Stimulated activated CD8-positive, alpha-beta memory T cell treated with anti-CD3 and anti-CD28 coated beads, Interleukin-15, amount 100 ng/mL, for 48 hours (primary cell): ENCODE measurements at regions not wholly inside any gene's neighbourhood (a gene's known extent, or its start where the extent isn't known, plus 50 kb on each side); places are given as distances from the start of the nearest gene placed in this dataset.
A peak's percentile ranks its signal among the peaks of the same experiment; 100 is the strongest.

Experiments
- DNase-seq, 2 donors: peaks; one replicate each; pipeline ENCODE4 v3.0.0-alpha.2; 2020; ENCODE audit warnings: low read depth in 2 of 2

DNA sequence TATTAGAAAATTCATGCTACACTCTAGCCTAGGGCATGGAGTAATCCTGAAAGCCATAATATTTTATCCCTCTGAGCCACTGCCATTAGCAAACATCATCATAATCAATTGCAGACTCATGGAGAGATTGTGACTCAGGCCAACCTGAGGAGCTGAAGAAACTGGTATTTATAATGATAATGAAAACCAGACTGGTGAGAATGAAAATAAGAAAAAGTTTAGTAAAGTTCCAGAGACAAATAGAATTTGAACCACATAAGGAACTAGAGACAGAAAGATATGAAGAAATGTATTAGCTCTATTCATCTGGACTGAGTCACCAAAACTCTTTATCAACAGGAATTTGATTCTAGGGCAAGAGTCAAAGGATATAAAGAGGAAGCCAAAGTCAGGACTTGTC is 158.7 kb downstream of the DRD1 start:
- no peak for DNase-seq

DNA sequence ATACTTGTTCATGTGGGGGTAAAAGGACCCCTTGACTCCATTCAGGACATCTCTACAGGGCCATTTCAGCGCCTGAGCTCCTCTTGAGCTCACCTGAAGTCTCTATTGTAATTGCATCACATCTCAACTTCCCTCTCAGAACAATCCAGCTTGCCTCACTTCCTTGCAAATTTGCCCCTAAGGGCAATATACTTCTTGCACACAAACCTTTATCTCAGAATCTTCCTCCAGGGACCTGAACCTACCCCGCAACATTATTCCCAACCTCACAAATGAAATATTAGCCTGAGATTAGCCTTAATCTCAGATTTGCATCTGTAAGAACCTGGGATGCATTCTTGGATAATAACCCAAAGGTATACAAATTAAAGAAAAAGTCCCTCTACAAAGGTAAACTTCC is 159.2 kb downstream of the DRD1 start:
- DNase-seq, result no peak

DNA sequence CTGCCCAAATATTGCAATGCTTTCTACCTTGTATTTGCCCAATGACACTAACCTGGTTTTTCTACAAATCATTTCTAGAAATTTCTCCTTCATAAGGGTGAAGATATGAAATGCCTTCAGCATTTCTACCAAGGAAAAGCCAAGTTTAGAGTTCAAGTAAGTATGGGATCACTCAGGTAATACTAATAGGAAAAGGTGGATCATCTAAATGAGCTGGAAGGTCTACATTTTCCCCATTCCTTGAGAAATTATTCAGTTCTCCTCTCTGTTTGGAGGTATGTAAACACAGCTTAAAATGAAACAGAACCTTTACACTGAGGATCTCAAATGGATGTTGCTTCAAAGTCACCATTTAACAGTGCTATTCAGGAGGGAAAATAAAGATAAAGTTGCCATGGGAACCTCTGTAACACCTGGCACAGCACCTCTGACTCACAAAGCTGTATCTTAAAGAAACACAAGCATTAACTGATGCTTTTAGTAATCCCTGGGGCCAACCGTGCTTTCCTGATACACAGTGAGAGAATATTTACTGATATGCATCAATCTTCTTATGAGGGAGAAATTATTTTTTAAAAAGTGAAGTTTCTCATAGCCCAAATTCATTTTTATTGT is 161.3 kb downstream of the DRD1 start:
- no peak for DNase-seq

DNA sequence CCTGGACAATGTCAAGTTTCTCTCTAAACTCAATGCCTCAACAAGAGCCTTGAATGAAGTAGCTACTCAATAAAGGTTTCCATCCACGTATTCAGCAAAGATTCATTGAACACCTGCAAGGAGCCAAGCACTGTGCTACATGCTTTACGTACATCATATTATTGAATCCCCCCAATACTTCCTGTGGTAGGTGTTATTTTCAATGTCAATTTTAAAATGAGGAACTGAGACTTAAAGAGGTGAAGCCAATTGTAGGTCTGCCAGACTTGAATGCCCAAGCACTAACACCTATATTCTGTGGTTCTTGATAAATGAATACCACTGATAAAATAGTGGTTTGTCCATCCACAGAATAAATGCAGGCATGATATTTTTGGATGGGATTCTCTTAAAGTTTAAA is 162.3 kb downstream of the DRD1 start:
- no peak for DNase-seq

DNA sequence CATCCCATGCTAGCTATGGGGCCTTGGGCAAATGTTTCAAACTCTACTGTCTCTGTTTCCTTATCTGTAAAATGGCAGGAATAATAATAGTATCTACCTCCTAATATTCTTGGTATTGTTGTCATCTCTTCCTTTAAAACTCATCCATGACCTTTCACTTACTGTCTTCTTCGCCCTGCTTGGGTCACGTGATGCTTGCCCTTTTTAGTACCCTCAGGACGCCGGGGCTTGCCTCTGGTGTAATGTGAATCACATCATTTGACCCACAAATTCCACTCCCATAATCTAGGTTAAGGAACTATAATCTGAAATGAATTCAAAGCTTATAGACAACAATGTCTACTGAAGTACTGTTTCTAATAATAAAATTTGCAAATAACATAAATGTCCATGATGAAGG is 162.7 kb downstream of the DRD1 start:
- no peak for DNase-seq

DNA sequence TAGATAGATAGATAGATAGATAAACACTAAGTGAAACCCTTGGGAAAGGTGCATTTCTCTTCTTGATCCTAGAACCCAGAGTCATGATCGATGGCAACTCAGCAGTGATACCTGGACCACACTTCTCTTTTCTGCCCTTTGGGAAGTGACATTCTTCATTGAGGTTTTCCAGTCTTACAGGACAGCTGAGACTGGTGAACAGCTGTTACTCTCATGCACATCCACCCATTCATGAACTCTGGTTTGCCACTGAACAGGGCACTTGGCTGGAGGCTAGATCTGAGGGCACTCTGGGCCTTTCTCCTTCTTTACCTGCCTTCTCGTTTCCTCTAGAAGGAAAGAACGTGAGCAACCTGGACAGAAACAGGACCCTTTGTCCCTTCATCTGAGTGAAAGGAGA is 164.5 kb downstream of the DRD1 start:
- DNase-seq, result no peak

DNA sequence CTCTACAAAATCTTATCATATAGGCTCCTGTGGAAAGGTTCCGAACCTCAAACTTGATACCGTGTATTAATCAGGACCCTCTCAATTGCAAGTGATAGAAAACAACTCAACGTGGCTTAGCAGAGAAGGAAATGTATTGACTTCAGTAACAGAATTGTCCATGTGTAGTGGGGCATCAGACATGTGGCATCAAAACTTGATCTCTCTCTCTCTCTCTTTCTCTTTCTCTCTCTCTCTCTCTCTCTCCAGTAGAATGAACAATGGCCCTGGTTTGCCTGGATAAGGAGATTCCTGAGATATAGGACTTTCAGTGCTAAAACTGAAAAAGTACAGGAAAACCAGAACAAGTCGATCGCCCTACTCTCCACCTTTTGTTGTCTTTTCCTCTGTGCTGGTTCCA is 168.2 kb downstream of the DRD1 start:
- DNase-seq, result no peak

DNA sequence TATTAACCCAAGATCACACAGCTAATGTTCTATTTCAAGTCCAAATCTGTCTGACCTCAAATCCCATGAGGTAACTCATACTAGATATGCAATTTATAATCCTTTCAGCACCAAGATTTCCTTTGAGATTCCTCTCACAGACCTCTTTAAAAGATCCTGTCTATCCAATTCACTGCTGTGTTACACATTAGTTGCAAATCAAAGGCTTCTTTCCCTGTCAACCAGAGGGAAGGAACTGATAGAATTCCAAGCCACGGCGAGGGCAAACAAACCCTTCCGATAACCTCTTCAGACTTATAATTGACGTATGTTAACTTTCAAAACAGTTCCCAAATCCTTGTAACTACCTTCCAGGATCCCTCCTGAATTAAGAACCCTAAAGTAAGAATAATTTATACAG is 168.9 kb downstream of the DRD1 start:
- no peak for DNase-seq

DNA sequence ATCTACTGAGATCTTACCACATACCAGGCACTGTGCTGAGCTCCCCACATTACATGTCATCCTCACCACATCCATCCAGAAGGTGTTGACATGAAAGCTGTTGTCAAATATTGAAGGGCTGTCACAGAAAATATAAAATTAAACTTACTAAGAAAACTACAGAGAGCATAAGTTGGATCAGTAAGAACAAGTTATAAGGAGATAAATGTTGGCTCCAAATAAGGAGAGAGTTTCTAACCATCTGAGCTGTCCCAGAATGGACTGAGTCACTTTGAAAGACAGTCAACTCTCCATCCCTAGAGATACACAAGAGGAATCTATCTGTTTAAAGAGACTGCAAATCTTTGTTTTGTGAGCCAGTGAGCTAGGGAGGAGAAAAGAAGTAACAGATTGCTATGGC is 169.8 kb downstream of the DRD1 start:
- DNase-seq, result no peak

DNA sequence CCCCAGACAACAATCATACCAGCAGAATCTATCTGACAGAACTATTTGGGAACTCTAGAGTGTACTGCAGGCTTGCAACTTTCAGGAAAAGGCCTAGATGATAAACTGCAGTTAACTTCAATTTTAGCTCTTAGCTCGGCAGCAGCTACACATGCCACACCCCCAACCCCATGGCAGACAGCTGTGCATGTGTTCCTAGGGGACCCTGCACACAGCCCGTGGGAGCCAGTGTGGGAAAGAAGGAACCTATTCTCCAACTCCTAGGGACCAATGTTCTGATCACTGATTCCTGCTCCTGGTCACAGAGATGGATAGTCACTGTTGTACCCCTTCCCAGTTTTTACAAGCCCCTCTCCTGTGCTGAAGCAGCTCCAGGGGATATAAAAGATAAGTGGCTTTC is 179.6 kb downstream of the DRD1 start:
- no peak for DNase-seq

DNA sequence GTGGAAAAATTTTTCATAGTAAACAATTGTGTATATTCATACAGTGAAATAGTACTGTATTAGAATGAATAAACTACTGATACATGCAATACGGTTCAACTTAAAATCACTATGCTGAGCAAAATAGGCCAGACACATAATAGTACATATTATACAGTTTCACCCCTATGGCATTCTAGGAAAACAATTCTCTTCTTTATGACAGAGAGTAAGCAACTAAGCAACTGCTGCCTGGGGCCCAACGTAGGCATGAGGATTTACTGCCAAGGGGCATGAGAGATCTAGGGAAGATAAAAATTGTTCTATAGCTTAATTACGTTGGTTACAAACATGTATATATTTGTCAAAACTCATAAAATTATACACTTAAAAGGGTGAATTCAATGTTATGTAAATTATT is 180.2 kb downstream of the DRD1 start:
- DNase-seq, result no peak

DNA sequence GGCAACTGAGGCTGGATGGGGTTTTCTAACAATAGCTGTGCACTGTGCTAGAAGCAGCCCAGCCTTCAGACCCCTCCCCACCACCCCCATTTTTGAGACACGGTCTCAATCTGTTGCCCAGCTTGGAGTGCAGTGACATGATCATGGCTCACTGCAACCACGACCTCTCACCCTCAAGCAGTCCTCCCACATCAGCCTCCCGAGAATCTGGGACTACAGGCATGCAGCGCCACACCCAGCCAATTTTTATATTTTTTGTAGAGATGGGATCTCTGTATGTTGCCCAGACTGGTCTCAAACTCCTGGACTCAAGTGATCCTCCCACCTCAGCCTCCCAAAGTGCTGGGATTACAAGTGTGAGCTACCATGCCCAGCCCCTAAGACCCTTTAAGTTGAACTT is 182.5 kb downstream of the DRD1 start:
- DNase-seq, result no peak

DNA sequence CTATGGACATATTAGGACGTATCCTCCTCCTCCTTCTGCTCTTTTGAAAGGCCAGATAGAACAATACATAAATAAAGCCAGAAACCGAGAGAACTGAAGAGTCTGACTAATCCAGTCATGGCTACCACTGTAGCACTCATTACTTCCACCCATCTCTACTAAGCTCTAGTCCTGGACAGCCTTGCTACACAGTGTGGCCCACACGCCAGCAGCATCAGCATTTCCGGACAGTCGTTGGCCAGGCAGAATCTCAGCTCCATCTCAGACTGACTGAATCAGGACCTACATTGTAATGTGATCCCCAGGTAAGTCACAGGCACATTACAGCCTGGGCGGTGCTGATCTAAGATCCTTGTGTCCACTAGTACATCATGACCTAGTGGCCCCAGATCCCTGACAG is 182.9 kb downstream of the DRD1 start:
- DNase-seq, result no peak

DNA sequence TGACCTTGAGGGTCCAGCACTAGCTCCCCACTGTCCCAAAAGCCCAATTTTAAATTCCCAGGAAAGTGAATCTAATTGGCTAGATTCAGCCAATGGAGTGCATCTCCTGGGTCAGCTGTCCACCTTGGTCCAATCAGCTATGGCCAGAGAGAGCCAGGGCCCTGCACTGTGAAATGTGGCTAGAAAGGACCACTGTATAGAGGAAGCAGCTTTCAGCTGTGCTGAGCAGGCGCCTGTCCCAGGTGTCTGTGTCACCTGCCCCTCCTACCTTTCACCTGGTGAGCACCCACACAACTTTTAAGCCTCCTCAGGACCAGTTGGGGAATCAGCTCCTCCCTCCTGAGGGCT is 186.2 kb downstream of the DRD1 start:
- no peak for DNase-seq

DNA sequence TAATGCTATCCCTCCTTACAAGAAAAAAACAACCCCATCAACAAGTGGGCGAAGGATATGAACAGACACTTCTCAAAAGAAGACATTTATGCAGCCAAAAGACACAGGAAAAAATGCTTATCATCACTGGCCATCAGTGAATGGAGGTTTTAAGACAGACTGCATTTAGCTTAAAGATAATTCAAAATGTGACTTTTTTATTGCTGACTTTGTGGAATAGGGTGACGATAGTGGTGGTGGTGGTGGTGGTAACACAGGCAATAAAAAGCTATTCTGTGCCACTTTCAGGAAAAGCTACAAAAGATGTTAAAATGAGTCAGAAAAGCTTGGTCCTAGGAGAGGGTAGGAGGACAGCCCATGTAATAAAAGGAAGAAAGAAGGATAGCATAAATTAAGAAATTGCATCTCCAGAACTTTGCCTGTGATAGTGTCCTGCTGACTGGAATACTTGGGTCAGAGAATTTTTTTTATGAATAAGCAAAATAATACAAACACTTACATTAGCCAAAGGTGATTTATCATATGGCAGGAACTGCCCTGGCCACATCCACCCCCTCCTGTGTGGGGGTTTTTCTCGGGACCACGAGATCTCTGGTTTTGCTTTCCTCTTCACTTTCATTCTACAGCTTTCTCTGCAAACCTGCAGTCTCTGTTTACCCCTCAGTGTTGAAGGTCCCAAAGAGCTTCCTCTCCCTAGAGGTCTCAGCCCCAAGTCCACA is 186.7 kb downstream of the DRD1 start:
- DNase-seq, result no peak

DNA sequence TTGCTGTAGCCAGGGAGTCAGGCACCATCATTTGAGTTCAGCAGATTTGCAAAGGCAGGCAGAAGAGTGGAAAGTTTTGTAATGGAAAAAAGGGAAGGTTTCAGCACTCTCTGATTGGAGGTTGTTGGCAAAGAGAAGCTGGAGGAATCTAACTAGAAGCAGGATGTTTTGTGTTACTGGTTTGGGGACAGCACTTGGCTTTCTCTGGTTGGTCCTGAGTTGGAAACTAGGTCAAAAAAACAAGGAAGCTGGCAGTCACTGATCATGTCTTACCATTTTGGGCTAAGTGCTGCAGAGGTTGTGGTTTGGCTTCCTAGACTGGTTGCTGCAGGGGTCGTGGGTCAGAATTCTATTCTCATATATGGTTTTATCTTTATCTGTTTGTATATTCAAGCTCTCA is 189.8 kb downstream of the DRD1 start:
- no peak for DNase-seq

DNA sequence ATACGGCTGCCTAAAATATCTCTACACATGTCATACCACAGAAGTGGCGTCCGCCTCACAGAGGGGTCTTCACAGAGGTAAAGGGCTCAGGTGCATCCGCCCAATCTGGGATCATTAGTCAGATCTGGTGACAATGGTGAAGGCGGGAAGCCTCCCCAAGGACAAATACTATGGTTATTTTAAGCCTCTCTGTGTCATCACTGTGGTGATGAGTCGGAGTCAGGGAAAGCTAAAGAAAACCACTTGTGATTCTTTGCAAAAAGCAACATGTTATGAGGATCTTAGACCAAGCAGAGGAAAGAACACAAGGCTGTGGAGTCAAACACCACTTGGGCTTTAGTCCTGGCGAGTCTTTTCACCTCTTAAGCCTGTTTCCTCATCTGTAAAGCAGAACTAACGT is 190.4 kb downstream of the DRD1 start:
- DNase-seq, result no peak

DNA sequence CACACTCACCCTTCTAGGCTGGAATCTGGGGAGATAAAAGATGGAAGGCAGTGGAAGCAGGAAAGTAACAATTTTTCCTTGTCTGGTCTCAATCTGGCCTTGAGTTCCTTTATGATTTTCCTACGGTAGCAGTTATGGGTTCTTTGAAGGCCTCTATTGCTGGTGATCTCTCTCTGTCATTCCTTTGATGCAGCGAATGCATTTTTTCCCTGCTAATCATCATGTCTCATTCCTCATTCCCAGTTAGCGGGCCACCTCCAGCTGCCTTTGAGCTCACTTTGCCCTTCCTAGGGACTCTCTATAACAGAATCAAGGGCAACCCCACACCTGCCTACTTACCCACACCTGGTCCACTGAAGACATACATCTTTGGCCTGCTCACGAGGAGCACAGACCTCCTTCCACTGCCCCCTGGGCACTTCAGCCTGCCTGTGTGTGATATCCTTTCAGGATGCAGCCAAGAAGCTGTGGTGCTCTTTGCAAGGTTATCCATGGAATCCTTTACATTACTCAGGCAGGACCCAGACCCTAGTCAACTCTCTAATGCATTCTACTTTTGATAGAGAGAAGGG is 191.7 kb downstream of the DRD1 start:
- no peak for DNase-seq

DNA sequence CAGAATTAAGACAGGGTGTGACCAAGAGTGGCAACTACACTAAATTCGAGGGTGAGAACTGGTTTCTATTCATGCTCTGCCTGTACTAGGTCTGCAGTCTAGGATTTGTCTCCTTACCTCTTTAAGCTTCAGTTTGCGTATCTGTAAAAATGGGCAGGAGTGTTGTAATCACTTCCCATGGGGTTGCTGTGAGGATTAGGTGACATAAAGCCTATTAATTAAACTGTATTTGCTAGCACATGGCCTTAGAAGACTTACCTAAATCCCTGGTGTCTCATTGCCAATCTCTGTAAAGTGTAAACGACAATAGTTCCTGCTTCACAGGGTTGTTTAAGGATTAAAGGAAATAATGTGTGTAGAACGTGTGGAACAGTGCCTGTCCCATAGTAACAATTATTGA is 193.6 kb downstream of the DRD1 start:
- DNase-seq, result no peak

DNA sequence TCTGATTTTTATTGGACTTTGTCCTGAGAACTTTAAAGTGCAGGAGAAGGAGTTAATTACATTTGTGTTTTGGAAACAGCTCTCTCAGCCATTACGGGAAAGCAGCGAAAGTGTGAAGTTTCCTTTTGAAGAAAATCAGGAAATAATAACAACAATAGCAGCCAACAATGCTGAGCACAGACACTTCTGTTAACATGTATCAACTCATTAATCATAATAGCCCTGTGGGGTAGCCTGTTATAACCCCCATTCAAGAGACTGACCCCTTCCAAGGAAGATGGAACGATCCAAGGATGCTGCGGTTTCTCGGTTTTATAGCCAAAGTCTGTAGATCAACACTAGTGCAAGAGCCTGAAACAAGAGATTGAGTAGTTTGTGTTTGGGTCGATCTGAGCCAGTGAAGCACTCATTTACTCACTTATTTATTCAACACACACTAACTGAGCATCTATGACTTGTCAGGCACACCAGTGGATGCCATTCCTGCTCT is 195.5 kb downstream of the DRD1 start:
- no peak for DNase-seq

DNA sequence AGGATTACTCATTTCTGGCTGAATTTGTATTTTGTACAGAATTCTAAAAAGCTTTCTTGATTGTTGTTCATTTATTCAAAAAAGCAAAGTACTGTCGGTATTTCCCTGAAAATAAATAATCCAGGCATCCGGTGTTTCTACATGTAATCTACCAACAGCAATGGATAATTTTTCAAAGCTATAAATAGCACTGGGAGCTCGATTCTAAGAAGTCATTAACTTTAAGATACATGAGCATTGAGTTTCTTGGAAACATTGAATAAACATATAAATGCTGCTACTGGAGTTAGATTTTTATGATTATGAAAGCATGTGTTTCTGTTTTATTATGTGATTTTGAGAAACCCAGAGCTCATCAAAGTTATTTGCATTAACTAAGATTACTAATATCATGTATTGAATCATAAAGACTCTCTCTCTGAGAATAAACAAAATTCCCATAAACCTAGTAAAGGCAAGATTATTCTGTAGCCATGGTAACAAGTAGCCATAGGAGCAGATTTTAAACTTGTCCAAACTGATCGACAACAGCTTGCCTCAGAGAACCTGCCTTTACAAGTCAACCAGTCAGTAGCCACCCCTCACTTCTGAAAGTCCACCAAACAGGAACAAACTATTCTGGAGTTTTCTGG is 197.0 kb downstream of the DRD1 start:
- no peak for DNase-seq

DNA sequence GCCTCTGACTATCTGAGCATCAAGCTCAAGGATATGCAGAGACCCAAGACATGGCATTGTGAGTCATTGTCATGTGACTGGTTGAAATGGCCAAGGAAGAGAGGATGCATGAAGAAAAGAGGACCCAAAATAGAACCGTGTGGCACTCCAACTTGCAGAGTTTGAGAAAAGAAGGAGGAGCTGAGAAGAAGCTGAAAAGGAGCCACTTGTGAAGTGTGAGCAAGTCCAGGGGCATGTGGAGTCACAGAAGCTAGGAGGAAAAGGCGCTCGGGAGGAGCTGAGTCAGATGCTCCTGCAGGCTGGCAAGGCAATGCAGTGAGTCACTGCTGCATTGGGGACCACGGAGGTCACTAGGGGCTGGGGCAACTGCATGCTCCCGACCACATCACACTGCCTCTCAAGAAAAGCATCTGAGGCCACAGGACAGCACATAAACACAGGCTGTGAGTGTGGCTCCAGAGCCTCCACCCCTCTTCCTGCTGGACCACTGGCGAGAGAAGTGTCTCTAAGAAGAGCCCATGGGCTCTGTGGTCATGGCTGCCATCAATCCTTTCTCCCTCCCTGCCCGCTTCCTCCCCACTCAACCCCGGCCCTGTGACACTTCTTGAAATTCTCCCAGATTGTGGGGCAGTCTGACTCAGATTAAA is 197.6 kb downstream of the DRD1 start:
- peak; percentile 45 for DNase-seq

DNA sequence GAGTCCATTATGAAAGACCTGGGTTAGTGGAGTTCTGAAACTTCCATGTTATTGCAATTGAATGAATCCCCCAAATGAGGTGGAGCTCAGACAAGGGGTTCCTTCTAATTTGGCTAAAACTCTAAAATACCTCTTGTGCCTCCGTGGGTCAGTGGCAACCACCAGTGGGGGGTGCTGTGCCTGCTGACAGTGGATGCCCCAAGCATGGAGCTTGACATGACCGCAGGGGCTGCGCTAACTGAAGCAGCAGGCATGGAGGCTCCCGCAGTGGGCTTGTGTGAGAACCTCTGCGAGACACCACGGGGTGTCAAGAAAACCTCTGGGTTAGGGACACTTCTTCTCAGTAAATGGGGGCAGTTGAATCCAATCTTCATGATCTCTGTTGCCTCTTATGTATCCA is 200.5 kb downstream of the DRD1 start:
- DNase-seq, result no peak
